ENCODE measurements at regions not wholly inside any gene's neighbourhood (a gene's known extent, or its start where the extent isn't known, plus 50 kb on each side); places are given as distances from the start of the nearest gene placed in this dataset.
"Not testable (repeated sequence)": the region's sequence is repeated elsewhere in the genome, so short reads cannot be mapped to it uniquely, and the experiment has no call there.

GRCh38 chr6:144497650-144498049 is 212.5 kb downstream of the UTRN start:
- Histone ChIP-seq H3K9me3 (no peaks in the 10 kb centered on the region), H3K4me3 (no peak overlapping the region), H3K4me1 (no peaks in the 10 kb centered on the region), H3K27me3 (no peaks in the 10 kb centered on the region), H3K27ac (no peak overlapping the region), H3K36me3 (peaks cover 0 to 23% of the 10 kb centered on the region in 2 donors)
- intact Hi-C loops (cut with DNase I): loop anchor here (10.0 kb wide), 1 partner anchor 383 kb away; no protein-coding TSS in a partner anchor
- no peak for TF ChIP-seq POLR2A (IDR thresholded peaks at IDR 0.05)
- TF ChIP-seq POLR2AphosphoS5 (IDR thresholded peaks at IDR 0.05; ENCODE audit: insufficient read depth in 1 of 2, low read depth in 1 of 2): no peak
- TF ChIP-seq CTCF (IDR thresholded peaks at IDR 0.05): no peak
- DNase-seq (ENCODE audit: extremely low spot score in 2 of 2): no peak

DNA sequence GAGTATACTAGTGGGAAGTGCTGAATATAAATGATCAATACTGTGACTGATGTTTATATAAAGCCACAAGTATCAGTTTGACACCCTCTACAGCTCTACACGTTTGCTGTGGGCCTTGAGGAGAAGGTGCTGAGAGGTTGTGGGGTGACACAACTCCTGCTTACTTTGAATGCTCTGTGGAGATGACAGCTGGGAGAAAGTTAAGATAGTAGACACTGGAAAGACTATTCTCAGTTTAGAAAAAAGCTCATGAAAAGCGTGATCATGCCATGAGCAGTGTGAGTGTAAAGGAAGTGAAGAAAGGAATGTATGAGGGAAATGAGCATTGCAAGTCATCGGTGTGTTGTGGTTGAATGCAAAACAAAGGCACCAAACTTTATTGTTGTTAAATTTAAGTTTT is 215.8 kb downstream of the UTRN start:
- H3K27me3 ChIP-seq: no peaks in the 10 kb centered on the region
- no peak overlapping the region for H3K4me3 ChIP-seq
- peaks cover 0 to 26% of the 10 kb centered on the region in 2 donors for H3K36me3 ChIP-seq
- DNase-seq (ENCODE audit: extremely low spot score in 2 of 2): no peak
- TF ChIP-seq CTCF (IDR thresholded peaks at IDR 0.05) (no peak), POLR2A (IDR thresholded peaks at IDR 0.05) (no peak), POLR2AphosphoS5 (IDR thresholded peaks at IDR 0.05; ENCODE audit: insufficient read depth in 1 of 2, low read depth in 1 of 2) (no peak)
- H3K9me3 ChIP-seq: no peaks in the 10 kb centered on the region
- H3K4me1 ChIP-seq: no peaks in the 10 kb centered on the region
- no peak overlapping the region for H3K27ac ChIP-seq
- intact Hi-C loops (cut with DNase I): no loop called here

GRCh38 chr6:144505214-144505613 is 220.1 kb downstream of the UTRN start:
- DNase-seq (ENCODE audit: extremely low spot score in 2 of 2); H3K27me3 ChIP-seq; H3K9me3 ChIP-seq; intact Hi-C loops (cut with DNase I); H3K27ac ChIP-seq; H3K4me1 ChIP-seq; H3K4me3 ChIP-seq: not testable (repeated sequence)
- peaks cover 0 to 22% of the 10 kb centered on the region in 2 donors for H3K36me3 ChIP-seq

DNA sequence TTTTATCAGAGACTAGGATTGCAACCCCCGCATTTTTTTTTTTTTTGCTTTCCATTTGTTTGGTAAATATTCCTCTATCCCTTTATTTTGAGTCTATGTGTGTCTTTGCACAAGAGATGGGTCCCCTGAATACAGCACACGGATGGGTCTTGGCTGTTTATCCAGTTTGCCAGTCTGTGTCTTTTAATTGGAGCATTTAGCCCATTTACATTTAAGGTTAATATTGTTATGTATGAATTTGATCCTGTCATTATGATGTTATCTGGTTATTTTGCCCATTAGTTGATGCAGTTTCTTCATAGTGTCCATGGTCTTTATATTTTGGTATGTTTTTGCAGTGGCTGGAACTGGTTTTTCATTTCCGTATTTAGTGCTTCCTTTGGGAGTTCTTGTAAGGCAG is 220.9 kb downstream of the UTRN start:
- H3K9me3 ChIP-seq; H3K27ac ChIP-seq; DNase-seq (ENCODE audit: extremely low spot score in 2 of 2); H3K4me3 ChIP-seq; intact Hi-C loops (cut with DNase I); H3K27me3 ChIP-seq; H3K4me1 ChIP-seq: not testable (repeated sequence)
- H3K36me3 ChIP-seq: peaks cover 0 to 22% of the 10 kb centered on the region in 2 donors

- intact Hi-C loops (cut with DNase I); H3K9me3 ChIP-seq: not testable (repeated sequence)
- peaks cover 0 to 31% of the 10 kb centered on the region in 2 donors for H3K36me3 ChIP-seq
Measured at GRCh38 chr6:144507772-144508312, 222.7 kb downstream of the UTRN start.

DNA sequence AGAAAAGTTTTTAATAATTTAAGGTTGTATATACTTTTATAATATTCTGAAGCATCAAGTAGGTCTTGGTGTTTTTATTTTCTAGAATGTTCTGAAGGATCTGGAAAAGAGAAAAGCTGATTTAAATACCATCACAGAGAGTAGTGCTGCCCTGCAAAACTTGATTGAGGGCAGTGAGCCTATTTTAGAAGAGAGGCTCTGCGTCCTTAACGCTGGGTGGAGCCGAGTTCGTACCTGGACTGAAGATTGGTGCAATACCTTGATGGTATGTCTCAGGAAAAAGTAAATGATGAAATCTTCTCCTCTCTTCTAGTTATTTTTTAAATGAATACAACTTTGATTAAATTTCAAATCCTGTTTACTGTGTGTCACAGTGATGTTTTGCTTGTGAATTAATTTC is 225.7 kb downstream of the UTRN start:
- TF ChIP-seq POLR2A (IDR thresholded peaks at IDR 0.05) (no peak), POLR2AphosphoS5 (IDR thresholded peaks at IDR 0.05; ENCODE audit: insufficient read depth in 1 of 2, low read depth in 1 of 2) (no peak), CTCF (IDR thresholded peaks at IDR 0.05) (no peak)
- peaks cover 0 to 31% of the 10 kb centered on the region in 2 donors for H3K36me3 ChIP-seq
- no peak overlapping the region for H3K4me3 ChIP-seq
- no peaks in the 10 kb centered on the region for H3K9me3 ChIP-seq
- no peak for DNase-seq (ENCODE audit: extremely low spot score in 2 of 2)
- H3K27me3 ChIP-seq: no peaks in the 10 kb centered on the region
- H3K27ac ChIP-seq: no peak overlapping the region
- no peaks in the 10 kb centered on the region for H3K4me1 ChIP-seq
- intact Hi-C loops (cut with DNase I): no loop called here

More at GRCh38 chr6:144507772-144508312, 222.7 kb downstream of the UTRN start:
- not testable (repeated sequence) for H3K27ac ChIP-seq; H3K4me3 ChIP-seq; H3K4me1 ChIP-seq; DNase-seq (ENCODE audit: extremely low spot score in 2 of 2); H3K27me3 ChIP-seq

DNA sequence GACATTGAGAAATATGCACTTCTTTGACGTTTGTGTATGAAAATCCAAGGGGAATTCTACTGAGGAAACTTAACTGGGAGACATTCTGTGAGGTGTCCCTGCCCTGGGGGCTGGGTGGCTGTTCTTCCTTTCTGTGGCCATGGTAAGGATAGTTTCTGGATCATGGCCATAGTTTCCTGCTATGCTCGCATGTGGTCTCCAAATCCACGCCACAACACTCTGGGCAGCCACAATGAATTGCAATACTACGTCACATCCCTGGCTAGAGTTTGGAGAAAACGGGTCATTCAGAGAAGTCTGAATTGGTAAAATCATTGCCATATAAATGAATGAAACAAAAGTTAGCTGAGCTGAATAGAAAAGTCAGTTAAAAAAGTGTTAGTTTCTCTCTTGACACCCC is 230.6 kb downstream of the UTRN start:
- no peak overlapping the region for H3K4me3 ChIP-seq
- H3K27me3 ChIP-seq: no peaks in the 10 kb centered on the region
- H3K36me3 ChIP-seq: peaks cover 0 to 22% of the 10 kb centered on the region in 2 donors
- no peaks in the 10 kb centered on the region for H3K9me3 ChIP-seq
- intact Hi-C loops (cut with DNase I): no loop called here
- H3K4me1 ChIP-seq: no peaks in the 10 kb centered on the region
- no peak for DNase-seq (ENCODE audit: extremely low spot score in 2 of 2)
- TF ChIP-seq POLR2A (IDR thresholded peaks at IDR 0.05) (no peak), CTCF (IDR thresholded peaks at IDR 0.05) (no peak), POLR2AphosphoS5 (IDR thresholded peaks at IDR 0.05; ENCODE audit: insufficient read depth in 1 of 2, low read depth in 1 of 2) (no peak)
- no peak overlapping the region for H3K27ac ChIP-seq

Measured in vagina (tissue), 2 donors.